ENCODE measurements at regions not wholly inside any gene's neighbourhood (a gene's known extent, or its start where the extent isn't known, plus 50 kb on each side); places are given as distances from the start of the nearest gene placed in this dataset.
A peak's percentile ranks its signal among the peaks of the same experiment; 100 is the strongest.

- TF ChIP-seq POLR2A (IDR thresholded peaks at IDR 0.05) (no peak), CTCF (IDR thresholded peaks at IDR 0.05) (peak in 1 of 4 donors; percentile 8)
Observed at GRCh38 chr5:38780945-38781344, 64.9 kb upstream of the OSMR start.

Measured in right lobe of liver (tissue), 4 donors.